ENCODE measurements at regions not wholly inside any gene's neighbourhood (a gene's known extent, or its start where the extent isn't known, plus 50 kb on each side); places are given as distances from the start of the nearest gene placed in this dataset.

DNA sequence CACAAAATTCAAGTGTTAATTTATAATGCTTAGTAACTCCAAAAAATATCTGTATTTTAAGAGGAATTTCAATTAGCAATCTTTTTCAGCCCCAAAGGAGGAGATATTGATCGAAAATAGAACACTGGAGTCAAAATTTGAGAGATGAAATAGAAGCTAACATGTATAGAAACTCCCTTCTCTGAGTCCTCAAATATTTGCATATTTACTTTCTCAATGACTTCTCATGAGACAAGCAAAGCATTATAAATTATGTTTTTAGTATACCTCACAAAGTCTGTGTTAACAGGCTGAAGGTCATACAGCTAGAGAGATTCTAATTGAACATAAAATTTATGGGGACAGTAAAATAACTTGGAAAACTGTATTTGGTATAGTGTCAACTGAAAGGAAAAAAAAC is 260.5 kb downstream of the GPAM start:
- Mint-ChIP-seq H3K9me3 (peaks cover 3% of the 10 kb centered on the region; the same call in 1 of the 2 replicates), H3K27ac (no peak overlapping the region), H3K27me3 (ENCODE audit: low read depth) (no peaks in the 10 kb centered on the region), H3K36me3 (no peaks in the 10 kb centered on the region), H3K4me3 (no peak overlapping the region), H3K4me1 (peaks cover 15% of the 10 kb centered on the region)
- ChIA-PET CTCF (no interaction called here), POLR2A (no interaction called here)
- TF ChIP-seq, protein P1, sequence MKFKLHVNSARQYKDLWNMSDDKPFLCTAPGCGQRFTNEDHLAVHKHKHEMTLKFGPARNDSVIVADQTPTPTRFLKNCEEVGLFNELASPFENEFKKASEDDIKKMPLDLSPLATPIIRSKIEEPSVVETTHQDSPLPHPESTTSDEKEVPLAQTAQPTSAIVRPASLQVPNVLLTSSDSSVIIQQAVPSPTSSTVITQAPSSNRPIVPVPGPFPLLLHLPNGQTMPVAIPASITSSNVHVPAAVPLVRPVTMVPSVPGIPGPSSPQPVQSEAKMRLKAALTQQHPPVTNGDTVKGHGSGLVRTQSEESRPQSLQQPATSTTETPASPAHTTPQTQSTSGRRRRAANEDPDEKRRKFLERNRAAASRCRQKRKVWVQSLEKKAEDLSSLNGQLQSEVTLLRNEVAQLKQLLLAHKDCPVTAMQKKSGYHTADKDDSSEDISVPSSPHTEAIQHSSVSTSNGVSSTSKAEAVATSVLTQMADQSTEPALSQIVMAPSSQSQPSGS (CRISPR knock-in tag; IDR thresholded peaks at IDR 0.05; ENCODE audit: borderline replicate concordance, low read depth), result no peak
- no peak for ATAC-seq
- DNase-seq (ENCODE audit: low spot score), result no peak

DNA sequence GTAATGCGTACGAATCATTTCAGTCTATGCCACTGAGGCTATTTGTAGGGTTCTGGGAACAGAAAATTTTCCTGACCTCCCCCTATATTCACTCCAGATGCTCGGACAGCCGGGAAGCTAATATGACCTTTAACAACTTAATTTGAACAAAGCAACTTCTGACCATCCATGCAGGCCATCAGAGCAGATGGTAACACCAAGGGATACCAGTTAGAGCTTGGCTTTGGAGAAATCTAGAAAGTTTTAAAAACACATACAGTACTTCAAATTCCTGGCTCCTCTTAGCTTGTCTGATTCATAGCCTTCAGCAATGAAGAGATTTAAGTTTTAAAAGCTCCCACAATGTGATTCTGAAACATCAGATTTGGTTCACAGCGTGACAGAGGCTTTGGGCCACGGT is 257.3 kb downstream of the GPAM start:
- no peaks in the 10 kb centered on the region for H3K27me3 Mint-ChIP-seq (ENCODE audit: low read depth)
- no peak for DNase-seq (ENCODE audit: low spot score)
- POLR2A ChIA-PET, result no interaction called here
- H3K4me1 Mint-ChIP-seq, result peaks cover 11% of the 10 kb centered on the region
- H3K9me3 Mint-ChIP-seq, result peaks cover 18% of the 10 kb centered on the region
- TF ChIP-seq, protein P2, sequence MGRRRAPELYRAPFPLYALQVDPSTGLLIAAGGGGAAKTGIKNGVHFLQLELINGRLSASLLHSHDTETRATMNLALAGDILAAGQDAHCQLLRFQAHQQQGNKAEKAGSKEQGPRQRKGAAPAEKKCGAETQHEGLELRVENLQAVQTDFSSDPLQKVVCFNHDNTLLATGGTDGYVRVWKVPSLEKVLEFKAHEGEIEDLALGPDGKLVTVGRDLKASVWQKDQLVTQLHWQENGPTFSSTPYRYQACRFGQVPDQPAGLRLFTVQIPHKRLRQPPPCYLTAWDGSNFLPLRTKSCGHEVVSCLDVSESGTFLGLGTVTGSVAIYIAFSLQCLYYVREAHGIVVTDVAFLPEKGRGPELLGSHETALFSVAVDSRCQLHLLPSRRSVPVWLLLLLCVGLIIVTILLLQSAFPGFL (CRISPR knock-in tag; IDR thresholded peaks at IDR 0.05; ENCODE audit: borderline replicate concordance), result no peak
- TF ChIP-seq, protein P3, sequence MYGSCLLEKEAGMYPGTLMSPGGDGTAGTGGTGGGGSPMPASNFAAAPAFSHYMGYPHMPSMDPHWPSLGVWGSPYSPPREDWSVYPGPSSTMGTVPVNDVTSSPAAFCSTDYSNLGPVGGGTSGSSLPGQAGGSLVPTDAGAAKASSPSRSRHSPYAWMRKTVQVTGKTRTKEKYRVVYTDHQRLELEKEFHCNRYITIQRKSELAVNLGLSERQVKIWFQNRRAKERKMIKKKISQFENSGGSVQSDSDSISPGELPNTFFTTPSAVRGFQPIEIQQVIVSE (CRISPR knock-in tag; IDR thresholded peaks at IDR 0.05; ENCODE audit: borderline replicate concordance), result no peak
- TF ChIP-seq JAZF1 (CRISPR knock-in tag; IDR thresholded peaks at IDR 0.05) (no peak), GTF2I (CRISPR knock-in tag; conservative IDR thresholded peaks at IDR 0.05) (no peak), FOXJ3 (CRISPR knock-in tag; IDR thresholded peaks at IDR 0.05; ENCODE audit: borderline replicate concordance) (no peak), MYBL2 (CRISPR knock-in tag; IDR thresholded peaks at IDR 0.05) (no peak), TEAD1 (CRISPR knock-in tag; IDR thresholded peaks at IDR 0.05) (no peak), SMAD3 (CRISPR knock-in tag; IDR thresholded peaks at IDR 0.05; ENCODE audit: borderline replicate concordance) (no peak), ZNF219 (CRISPR knock-in tag; IDR thresholded peaks at IDR 0.05; ENCODE audit: borderline replicate concordance) (no peak), SMAD4 (CRISPR knock-in tag; IDR thresholded peaks at IDR 0.05) (no peak), MXD4 (CRISPR knock-in tag; IDR thresholded peaks at IDR 0.05; ENCODE audit: borderline replicate concordance) (no peak), NFATC4 (CRISPR knock-in tag; IDR thresholded peaks at IDR 0.05) (no peak), ESRRA (CRISPR knock-in tag; IDR thresholded peaks at IDR 0.05; ENCODE audit: borderline replicate concordance) (no peak), OVOL2 (CRISPR knock-in tag; IDR thresholded peaks at IDR 0.05; ENCODE audit: borderline replicate concordance) (no peak), IRF2 (CRISPR knock-in tag; IDR thresholded peaks at IDR 0.05; ENCODE audit: borderline replicate concordance, low read depth) (no peak)
- TF ChIP-seq, protein P4, sequence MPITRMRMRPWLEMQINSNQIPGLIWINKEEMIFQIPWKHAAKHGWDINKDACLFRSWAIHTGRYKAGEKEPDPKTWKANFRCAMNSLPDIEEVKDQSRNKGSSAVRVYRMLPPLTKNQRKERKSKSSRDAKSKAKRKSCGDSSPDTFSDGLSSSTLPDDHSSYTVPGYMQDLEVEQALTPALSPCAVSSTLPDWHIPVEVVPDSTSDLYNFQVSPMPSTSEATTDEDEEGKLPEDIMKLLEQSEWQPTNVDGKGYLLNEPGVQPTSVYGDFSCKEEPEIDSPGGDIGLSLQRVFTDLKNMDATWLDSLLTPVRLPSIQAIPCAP (CRISPR knock-in tag; IDR thresholded peaks at IDR 0.05), result no peak
- TF ChIP-seq, protein P5, sequence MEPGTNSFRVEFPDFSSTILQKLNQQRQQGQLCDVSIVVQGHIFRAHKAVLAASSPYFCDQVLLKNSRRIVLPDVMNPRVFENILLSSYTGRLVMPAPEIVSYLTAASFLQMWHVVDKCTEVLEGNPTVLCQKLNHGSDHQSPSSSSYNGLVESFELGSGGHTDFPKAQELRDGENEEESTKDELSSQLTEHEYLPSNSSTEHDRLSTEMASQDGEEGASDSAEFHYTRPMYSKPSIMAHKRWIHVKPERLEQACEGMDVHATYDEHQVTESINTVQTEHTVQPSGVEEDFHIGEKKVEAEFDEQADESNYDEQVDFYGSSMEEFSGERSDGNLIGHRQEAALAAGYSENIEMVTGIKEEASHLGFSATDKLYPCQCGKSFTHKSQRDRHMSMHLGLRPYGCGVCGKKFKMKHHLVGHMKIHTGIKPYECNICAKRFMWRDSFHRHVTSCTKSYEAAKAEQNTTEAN (CRISPR knock-in tag; IDR thresholded peaks at IDR 0.05), result no peak
- TF ChIP-seq, protein P6, sequence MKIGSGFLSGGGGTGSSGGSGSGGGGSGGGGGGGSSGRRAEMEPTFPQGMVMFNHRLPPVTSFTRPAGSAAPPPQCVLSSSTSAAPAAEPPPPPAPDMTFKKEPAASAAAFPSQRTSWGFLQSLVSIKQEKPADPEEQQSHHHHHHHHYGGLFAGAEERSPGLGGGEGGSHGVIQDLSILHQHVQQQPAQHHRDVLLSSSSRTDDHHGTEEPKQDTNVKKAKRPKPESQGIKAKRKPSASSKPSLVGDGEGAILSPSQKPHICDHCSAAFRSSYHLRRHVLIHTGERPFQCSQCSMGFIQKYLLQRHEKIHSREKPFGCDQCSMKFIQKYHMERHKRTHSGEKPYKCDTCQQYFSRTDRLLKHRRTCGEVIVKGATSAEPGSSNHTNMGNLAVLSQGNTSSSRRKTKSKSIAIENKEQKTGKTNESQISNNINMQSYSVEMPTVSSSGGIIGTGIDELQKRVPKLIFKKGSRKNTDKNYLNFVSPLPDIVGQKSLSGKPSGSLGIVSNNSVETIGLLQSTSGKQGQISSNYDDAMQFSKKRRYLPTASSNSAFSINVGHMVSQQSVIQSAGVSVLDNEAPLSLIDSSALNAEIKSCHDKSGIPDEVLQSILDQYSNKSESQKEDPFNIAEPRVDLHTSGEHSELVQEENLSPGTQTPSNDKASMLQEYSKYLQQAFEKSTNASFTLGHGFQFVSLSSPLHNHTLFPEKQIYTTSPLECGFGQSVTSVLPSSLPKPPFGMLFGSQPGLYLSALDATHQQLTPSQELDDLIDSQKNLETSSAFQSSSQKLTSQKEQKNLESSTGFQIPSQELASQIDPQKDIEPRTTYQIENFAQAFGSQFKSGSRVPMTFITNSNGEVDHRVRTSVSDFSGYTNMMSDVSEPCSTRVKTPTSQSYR (CRISPR knock-in tag; IDR thresholded peaks at IDR 0.05), result no peak
- H3K27ac Mint-ChIP-seq, result no peak overlapping the region
- H3K4me3 Mint-ChIP-seq, result no peak overlapping the region
- H3K36me3 Mint-ChIP-seq, result 0 out of 2 replicates have a peak, but pooled peaks cover 3% of the 10 kb centered on the region
- ATAC-seq, result no peak
- CTCF ChIA-PET, result interaction anchor here (1.2 kb wide), 1 partner anchor 211 kb away, joined by 3 read pairs; no protein-coding TSS in a partner anchor

Data from WTC11 (cell line).